Vagina (tissue), 2 donors: ENCODE measurements at regions not wholly inside any gene's neighbourhood (a gene's known extent, or its start where the extent isn't known, plus 50 kb on each side); places are given as distances from the start of the nearest gene placed in this dataset.

Experiments
- DNase-seq, 2 donors: peaks; one replicate each; pipeline ENCODE4 v3.0.0-alpha.2; 2017; ENCODE audit errors: extremely low spot score in 2 of 2
- H3K27ac ChIP-seq: fragments of 200-600 bp; sonication (generic); one replicate; pipeline ENCODE4 v1.5.1; 2019
- H3K27me3 ChIP-seq: fragments of 200-600 bp; sonication (generic); one replicate; pipeline ENCODE4 v1.5.1; 2019
- H3K36me3 ChIP-seq, 2 donors: fragments of 200-600 bp; sonication (generic); one replicate each; pipeline ENCODE4 v1.5.1; 2017 to 2019
- H3K4me1 ChIP-seq: fragments of 200-600 bp; sonication (generic); one replicate; pipeline ENCODE4 v1.5.1; 2019
- H3K4me3 ChIP-seq, 2 donors: fragments of 200-600 bp; sonication (generic); 1 replicate in 1 of 2; 2 replicates in 1 of 2; pipeline ENCODE4 v1.5.1; 2016 to 2019
- H3K9me3 ChIP-seq: fragments of 200-600 bp; sonication (generic); one replicate; pipeline ENCODE4 v1.5.1; 2019
- CTCF ChIP-seq, 3 experiments: fragments of 450-650 bp in 2 of 3; fragments of 200-600 bp in 1 of 3; sonication (generic) in 1 of 3; IDR thresholded peaks; one replicate each; pipeline ENCODE4 v1.5.1; 2017 to 2019; ENCODE audit warnings: antibody characterized with exemption in 3 of 3, mild to moderate bottlenecking in 2 of 3, moderate library complexity in 2 of 3
- POLR2A ChIP-seq, 2 donors: fragments of 450-650 bp; IDR thresholded peaks; one replicate each; pipeline ENCODE4 v1.6.1; 2017; ENCODE audit warnings: antibody characterized with exemption in 2 of 2, mild to moderate bottlenecking in 2 of 2, moderate library complexity in 2 of 2
- POLR2AphosphoS5 ChIP-seq, 2 donors: sonication (generic); formaldehyde crosslinking; IDR thresholded peaks; one replicate each; pipeline ENCODE4 v1.9.0; 2017; ENCODE audit warnings: antibody characterized with exemption in 2 of 2, mild to moderate bottlenecking in 2 of 2, low read depth in 1 of 2; ENCODE audit not compliant: insufficient read depth in 1 of 2
- intact Hi-C: fragments of 100-400 bp; cut with DNase I; formaldehyde crosslinking; loops from one replicate; pipeline ENCODE4 v1.15.1; 2023

GRCh38 chr9:18207735-18208134, 266.2 kb upstream of the ADAMTSL1 start:
- H3K36me3 ChIP-seq, result no peaks in the 10 kb centered on the region
- H3K9me3 ChIP-seq, result no peaks in the 10 kb centered on the region
- TF ChIP-seq POLR2A (IDR thresholded peaks at IDR 0.05) (no peak), POLR2AphosphoS5 (IDR thresholded peaks at IDR 0.05; ENCODE audit: insufficient read depth in 1 of 2, low read depth in 1 of 2) (no peak), CTCF (IDR thresholded peaks at IDR 0.05) (no peak)
- no peak overlapping the region for H3K4me3 ChIP-seq
- no peaks in the 10 kb centered on the region for H3K4me1 ChIP-seq
- intact Hi-C loops, result no loop called here
- H3K27ac ChIP-seq, result no peak overlapping the region
- H3K27me3 ChIP-seq, result no peaks in the 10 kb centered on the region
- DNase-seq, result no peak

GRCh38 chr9:18208166-18209059, 265.5 kb upstream of the ADAMTSL1 start:
- TF ChIP-seq POLR2AphosphoS5 (IDR thresholded peaks at IDR 0.05; ENCODE audit: insufficient read depth in 1 of 2, low read depth in 1 of 2), result no peak
- peak in 1 of 3 experiments; percentile 25 for TF ChIP-seq CTCF (IDR thresholded peaks at IDR 0.05)
- no peak for TF ChIP-seq POLR2A (IDR thresholded peaks at IDR 0.05)
- Histone ChIP-seq H3K27me3 (no peaks in the 10 kb centered on the region), H3K27ac (no peak overlapping the region), H3K36me3 (no peaks in the 10 kb centered on the region), H3K9me3 (no peaks in the 10 kb centered on the region), H3K4me1 (no peaks in the 10 kb centered on the region), H3K4me3 (no peak overlapping the region)
- intact Hi-C loops, result no loop called here
- DNase-seq, result no peak

GRCh38 chr9:18215626-18216025, 258.3 kb upstream of the ADAMTSL1 start:
- H3K27ac ChIP-seq, result no peak overlapping the region
- DNase-seq, result no peak
- intact Hi-C loops, result loop anchor here (10.0 kb wide), 1 partner anchor 401 kb away; no protein-coding TSS in a partner anchor
- no peaks in the 10 kb centered on the region for H3K4me1 ChIP-seq
- no peaks in the 10 kb centered on the region for H3K36me3 ChIP-seq
- no peaks in the 10 kb centered on the region for H3K27me3 ChIP-seq
- no peaks in the 10 kb centered on the region for H3K9me3 ChIP-seq
- TF ChIP-seq CTCF (IDR thresholded peaks at IDR 0.05), result no peak
- no peak for TF ChIP-seq POLR2AphosphoS5 (IDR thresholded peaks at IDR 0.05; ENCODE audit: insufficient read depth in 1 of 2, low read depth in 1 of 2)
- TF ChIP-seq POLR2A (IDR thresholded peaks at IDR 0.05), result no peak
- no peak overlapping the region for H3K4me3 ChIP-seq

GRCh38 chr9:18216376-18216775, 257.6 kb upstream of the ADAMTSL1 start:
- H3K4me1 ChIP-seq, result no peaks in the 10 kb centered on the region
- H3K9me3 ChIP-seq, result no peaks in the 10 kb centered on the region
- no peak for TF ChIP-seq POLR2AphosphoS5 (IDR thresholded peaks at IDR 0.05; ENCODE audit: insufficient read depth in 1 of 2, low read depth in 1 of 2)
- TF ChIP-seq CTCF (IDR thresholded peaks at IDR 0.05), result no peak
- TF ChIP-seq POLR2A (IDR thresholded peaks at IDR 0.05), result no peak
- no peaks in the 10 kb centered on the region for H3K36me3 ChIP-seq
- H3K4me3 ChIP-seq, result no peak overlapping the region
- H3K27me3 ChIP-seq, result no peaks in the 10 kb centered on the region
- no peak overlapping the region for H3K27ac ChIP-seq
- intact Hi-C loops, result loop anchor here (10.0 kb wide), 1 partner anchor 402 kb away; no protein-coding TSS in a partner anchor
- DNase-seq, result no peak

GRCh38 chr9:18228101-18228500, 245.9 kb upstream of the ADAMTSL1 start:
- TF ChIP-seq POLR2A (IDR thresholded peaks at IDR 0.05), result no peak
- no peak for TF ChIP-seq POLR2AphosphoS5 (IDR thresholded peaks at IDR 0.05; ENCODE audit: insufficient read depth in 1 of 2, low read depth in 1 of 2)
- no peaks in the 10 kb centered on the region for H3K9me3 ChIP-seq
- DNase-seq, result no peak
- H3K27me3 ChIP-seq, result no peaks in the 10 kb centered on the region
- no peak overlapping the region for H3K4me3 ChIP-seq
- intact Hi-C loops, result no loop called here
- H3K4me1 ChIP-seq, result no peaks in the 10 kb centered on the region
- no peaks in the 10 kb centered on the region for H3K36me3 ChIP-seq
- no peak overlapping the region for H3K27ac ChIP-seq
